ENCODE measurements at regions not wholly inside any gene's neighbourhood (a gene's known extent, or its start where the extent isn't known, plus 50 kb on each side); places are given as distances from the start of the nearest gene placed in this dataset.

DNA sequence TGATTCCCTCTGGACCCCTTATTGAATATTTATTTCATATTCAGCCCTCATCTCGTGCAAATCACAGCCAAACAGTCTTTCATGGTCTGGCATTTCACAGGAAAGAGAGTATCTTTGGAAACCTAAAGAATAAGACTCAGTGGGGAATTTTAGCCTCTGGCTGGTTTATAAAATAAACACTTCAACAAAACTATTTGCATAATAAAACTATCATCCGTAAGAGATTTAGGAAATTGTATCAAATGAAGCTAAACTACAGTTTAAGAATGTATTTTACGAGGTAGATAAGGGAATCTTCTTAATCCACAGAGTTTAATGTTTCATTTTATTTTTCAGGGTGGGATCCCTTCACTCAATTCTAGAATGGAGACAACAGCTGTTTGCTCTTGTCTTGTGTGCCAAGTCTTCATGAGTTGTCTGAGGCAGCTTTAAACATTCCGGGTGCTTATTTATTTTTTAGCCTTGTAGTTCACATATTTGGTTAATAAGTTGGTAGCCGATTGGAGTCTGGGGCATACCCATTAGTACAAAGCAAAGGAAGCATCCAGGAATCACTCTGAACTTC lies 634.4 kb upstream of the KLF12 start:
- no peaks in the 10 kb centered on the region for H3K27me3 ChIP-seq (ENCODE audit: control insufficient read depth in 1 of 2, insufficient read depth in 2 of 2, low read length in 1 of 2)
- H3K4me3 ChIP-seq (ENCODE audit: low read length in 2 of 2) = no peak overlapping the region
- no peak for DNase-seq
- no peak overlapping the region for H3K27ac ChIP-seq (ENCODE audit: low read depth in 1 of 2, low read length in 2 of 2)
- no peaks in the 10 kb centered on the region for H3K4me1 ChIP-seq (ENCODE audit: control insufficient read depth in 1 of 2, insufficient read depth in 2 of 2, low read length in 2 of 2)
- no peaks in the 10 kb centered on the region for H3K9me3 ChIP-seq (ENCODE audit: control insufficient read depth, low read length)
- 74 to 76% methylated on average over 5 of the region's 5 CpGs for WGBS, 2 donors
- no peaks in the 10 kb centered on the region for H3K36me3 ChIP-seq (ENCODE audit: control insufficient read depth in 1 of 2, insufficient read depth in 2 of 2, low read length in 1 of 2)
- intact Hi-C loops (cut with DNase I) = no loop called here
- no peak for ATAC-seq (ENCODE audit: low FRiP score)

DNA sequence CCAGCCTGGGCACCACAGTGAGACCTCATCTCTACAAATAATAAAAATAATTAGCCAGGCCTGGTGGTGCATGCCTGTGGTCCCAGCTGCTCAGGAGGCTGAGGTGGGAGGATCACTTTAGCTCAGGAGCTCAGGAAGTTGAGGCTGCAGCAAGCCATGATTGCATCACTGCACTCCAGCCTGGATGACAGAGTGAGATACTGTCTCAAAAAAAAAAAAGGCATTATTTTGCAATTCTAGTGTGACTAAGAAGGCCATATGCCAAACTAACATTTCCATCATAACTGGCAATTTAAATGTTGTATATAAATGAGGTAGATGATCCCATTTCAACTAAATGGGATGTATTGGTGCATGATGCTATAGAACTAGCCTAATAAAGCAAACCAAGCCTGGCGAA lies 632.8 kb upstream of the KLF12 start:
- H3K36me3 ChIP-seq (ENCODE audit: control insufficient read depth in 1 of 2, insufficient read depth in 2 of 2, low read length in 1 of 2) = no peaks in the 10 kb centered on the region
- no peak overlapping the region for H3K27ac ChIP-seq (ENCODE audit: low read depth in 1 of 2, low read length in 2 of 2)
- H3K4me1 ChIP-seq (ENCODE audit: control insufficient read depth in 1 of 2, insufficient read depth in 2 of 2, low read length in 2 of 2) = no peaks in the 10 kb centered on the region
- H3K27me3 ChIP-seq (ENCODE audit: control insufficient read depth in 1 of 2, insufficient read depth in 2 of 2, low read length in 1 of 2) = no peaks in the 10 kb centered on the region
- intact Hi-C loops (cut with DNase I) = no loop called here
- no peaks in the 10 kb centered on the region for H3K9me3 ChIP-seq (ENCODE audit: control insufficient read depth, low read length)
- 95 to 99% methylated on average over 1 of the region's 1 CpG for WGBS, 2 donors
- H3K4me3 ChIP-seq (ENCODE audit: low read length in 2 of 2) = no peak overlapping the region
- ATAC-seq (ENCODE audit: low FRiP score) (no peak), DNase-seq (no peak)

DNA sequence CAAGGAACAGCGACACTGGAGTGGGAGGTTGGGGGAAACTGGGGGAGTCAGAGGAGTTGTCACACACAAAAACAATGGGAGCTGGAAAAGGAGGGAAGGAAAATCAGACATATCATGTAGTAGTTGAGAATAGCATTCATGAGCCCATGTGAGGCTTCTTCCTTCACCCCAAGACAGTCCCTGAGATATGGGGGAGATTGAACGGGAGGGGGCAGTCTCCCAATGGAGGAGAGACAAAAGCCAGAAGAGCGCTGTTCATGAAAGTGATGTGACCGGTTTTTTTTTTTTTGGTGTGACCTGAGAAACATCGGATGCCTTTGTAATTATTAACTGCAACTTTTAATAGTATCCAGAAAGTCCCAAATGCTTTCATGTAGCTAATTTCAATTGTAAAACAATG lies 631.8 kb upstream of the KLF12 start:
- Histone ChIP-seq H3K36me3 (ENCODE audit: control insufficient read depth in 1 of 2, insufficient read depth in 2 of 2, low read length in 1 of 2) (no peaks in the 10 kb centered on the region), H3K9me3 (ENCODE audit: control insufficient read depth, low read length) (no peaks in the 10 kb centered on the region), H3K27ac (ENCODE audit: low read depth in 1 of 2, low read length in 2 of 2) (no peak overlapping the region), H3K4me1 (ENCODE audit: control insufficient read depth in 1 of 2, insufficient read depth in 2 of 2, low read length in 2 of 2) (no peaks in the 10 kb centered on the region), H3K4me3 (ENCODE audit: low read length in 2 of 2) (no peak overlapping the region), H3K27me3 (ENCODE audit: control insufficient read depth in 1 of 2, insufficient read depth in 2 of 2, low read length in 1 of 2) (no peaks in the 10 kb centered on the region)
- intact Hi-C loops (cut with DNase I) = no loop called here
- WGBS, 2 donors = 82 to 83% methylated on average over 5 of the region's 5 CpGs
- DNase-seq (no peak), ATAC-seq (ENCODE audit: low FRiP score) (no peak)

DNA sequence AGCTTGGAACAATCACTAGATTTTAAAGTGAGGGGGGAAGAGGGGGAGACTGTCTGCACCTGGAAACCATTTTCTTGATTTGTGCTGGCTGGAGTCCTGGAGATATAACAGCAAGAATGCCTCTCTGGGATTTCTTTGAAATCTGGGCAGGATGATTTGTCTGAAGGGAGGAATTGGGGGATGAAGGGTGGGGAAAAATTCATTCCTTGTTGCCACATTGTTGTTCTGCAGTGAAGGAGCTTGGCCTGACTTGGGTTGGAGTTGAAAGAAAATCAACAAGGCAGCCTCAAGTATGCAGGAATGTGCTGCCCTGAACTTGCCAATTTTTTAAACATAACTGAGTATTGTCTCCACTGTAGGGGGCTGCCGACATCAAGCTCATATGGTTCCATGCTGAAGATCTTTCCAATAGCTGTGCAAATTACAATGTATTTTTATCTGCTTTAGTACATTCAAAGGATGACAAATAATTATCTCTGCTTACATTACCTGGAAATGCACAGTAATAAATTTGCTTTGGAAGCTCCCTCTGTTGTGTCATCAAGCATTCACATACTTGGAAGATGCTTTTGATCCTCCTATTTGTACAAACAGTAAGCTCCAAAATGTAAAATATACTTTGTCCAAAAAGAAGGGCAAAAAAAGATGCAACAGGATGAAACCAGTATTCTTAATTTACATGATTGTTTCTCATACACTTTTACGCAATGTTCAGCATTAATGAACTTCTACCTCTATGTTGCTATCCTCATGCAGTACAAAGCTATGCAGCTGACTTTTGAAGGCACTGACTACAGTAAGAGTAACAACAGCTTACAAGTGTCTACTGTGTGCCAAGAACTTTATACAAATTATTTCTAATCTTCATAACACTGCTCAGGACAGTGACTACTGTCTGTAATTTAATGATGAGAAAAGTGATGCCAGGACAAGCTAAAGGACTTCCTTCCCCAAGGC lies 627.9 kb upstream of the KLF12 start:
- 68% methylated on average over 2 of the region's 2 CpGs for WGBS, 2 donors
- Histone ChIP-seq H3K36me3 (ENCODE audit: control insufficient read depth in 1 of 2, insufficient read depth in 2 of 2, low read length in 1 of 2) (no peaks in the 10 kb centered on the region), H3K9me3 (ENCODE audit: control insufficient read depth, low read length) (no peaks in the 10 kb centered on the region), H3K4me3 (ENCODE audit: low read length in 2 of 2) (no peak overlapping the region), H3K27me3 (ENCODE audit: control insufficient read depth in 1 of 2, insufficient read depth in 2 of 2, low read length in 1 of 2) (no peaks in the 10 kb centered on the region), H3K4me1 (ENCODE audit: control insufficient read depth in 1 of 2, insufficient read depth in 2 of 2, low read length in 2 of 2) (no peaks in the 10 kb centered on the region), H3K27ac (ENCODE audit: low read depth in 1 of 2, low read length in 2 of 2) (no peak overlapping the region)
- no peak for DNase-seq
- ATAC-seq (ENCODE audit: low FRiP score) = no peak
- intact Hi-C loops (cut with DNase I) = no loop called here

DNA sequence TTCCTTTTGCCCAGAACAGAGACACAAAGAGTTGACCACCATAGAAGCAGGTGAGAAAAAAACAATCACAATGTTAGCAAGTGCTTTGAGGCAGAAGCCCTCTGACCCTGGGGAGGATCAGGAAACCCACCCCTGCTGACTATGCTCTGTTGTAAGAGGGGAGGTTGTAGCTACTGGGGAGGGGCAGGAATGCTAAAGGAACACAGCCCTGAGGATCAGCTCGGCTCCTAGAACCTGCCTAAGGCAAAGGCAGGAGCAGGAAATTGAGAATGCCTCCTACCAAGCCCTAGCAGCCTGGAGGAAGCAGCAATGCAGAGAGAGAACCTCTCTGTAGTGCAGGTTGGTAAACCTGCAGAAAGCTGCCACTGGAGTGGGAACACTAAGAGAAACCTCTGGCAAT lies 624.0 kb upstream of the KLF12 start:
- H3K27ac ChIP-seq (ENCODE audit: low read depth in 1 of 2, low read length in 2 of 2) = no peak overlapping the region
- no peaks in the 10 kb centered on the region for H3K9me3 ChIP-seq (ENCODE audit: control insufficient read depth, low read length)
- intact Hi-C loops (cut with DNase I) = no loop called here
- H3K4me3 ChIP-seq (ENCODE audit: low read length in 2 of 2) = no peak overlapping the region
- H3K4me1 ChIP-seq (ENCODE audit: control insufficient read depth in 1 of 2, insufficient read depth in 2 of 2, low read length in 2 of 2) = no peaks in the 10 kb centered on the region
- ATAC-seq (ENCODE audit: low FRiP score) (no peak), DNase-seq (no peak)
- H3K27me3 ChIP-seq (ENCODE audit: control insufficient read depth in 1 of 2, insufficient read depth in 2 of 2, low read length in 1 of 2) = no peaks in the 10 kb centered on the region
- WGBS, 2 donors = 56 to 68% methylated on average over 1 of the region's 1 CpG
- H3K36me3 ChIP-seq (ENCODE audit: control insufficient read depth in 1 of 2, insufficient read depth in 2 of 2, low read length in 1 of 2) = no peaks in the 10 kb centered on the region

DNA sequence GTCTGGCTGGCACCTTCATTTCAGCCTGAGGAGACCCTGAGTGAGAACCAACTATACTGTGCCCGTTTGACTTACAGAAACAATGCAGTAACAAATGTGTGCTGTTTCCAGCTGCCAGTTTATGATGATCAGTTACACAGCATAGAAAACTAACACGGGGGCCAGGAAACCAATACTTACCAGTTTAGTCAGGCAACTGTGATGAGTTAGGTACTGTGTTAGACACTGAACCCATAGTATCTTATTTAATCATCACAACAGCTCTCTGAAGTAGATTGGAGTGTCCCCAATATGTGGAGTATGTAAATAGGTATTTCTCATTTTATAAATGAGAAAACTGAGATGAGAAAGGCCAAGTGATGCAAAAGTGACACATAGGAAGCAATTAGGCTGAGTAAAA lies 620.9 kb upstream of the KLF12 start:
- intact Hi-C loops (cut with DNase I) = no loop called here
- Histone ChIP-seq H3K27me3 (ENCODE audit: control insufficient read depth in 1 of 2, insufficient read depth in 2 of 2, low read length in 1 of 2) (no peaks in the 10 kb centered on the region), H3K4me1 (ENCODE audit: control insufficient read depth in 1 of 2, insufficient read depth in 2 of 2, low read length in 2 of 2) (no peaks in the 10 kb centered on the region), H3K36me3 (ENCODE audit: control insufficient read depth in 1 of 2, insufficient read depth in 2 of 2, low read length in 1 of 2) (no peaks in the 10 kb centered on the region), H3K9me3 (ENCODE audit: control insufficient read depth, low read length) (no peaks in the 10 kb centered on the region), H3K27ac (ENCODE audit: low read depth in 1 of 2, low read length in 2 of 2) (no peak overlapping the region), H3K4me3 (ENCODE audit: low read length in 2 of 2) (no peak overlapping the region)
- 78 to 84% methylated on average over 2 of the region's 2 CpGs for WGBS, 2 donors
- no peak for DNase-seq
- ATAC-seq (ENCODE audit: low FRiP score) = no peak

DNA sequence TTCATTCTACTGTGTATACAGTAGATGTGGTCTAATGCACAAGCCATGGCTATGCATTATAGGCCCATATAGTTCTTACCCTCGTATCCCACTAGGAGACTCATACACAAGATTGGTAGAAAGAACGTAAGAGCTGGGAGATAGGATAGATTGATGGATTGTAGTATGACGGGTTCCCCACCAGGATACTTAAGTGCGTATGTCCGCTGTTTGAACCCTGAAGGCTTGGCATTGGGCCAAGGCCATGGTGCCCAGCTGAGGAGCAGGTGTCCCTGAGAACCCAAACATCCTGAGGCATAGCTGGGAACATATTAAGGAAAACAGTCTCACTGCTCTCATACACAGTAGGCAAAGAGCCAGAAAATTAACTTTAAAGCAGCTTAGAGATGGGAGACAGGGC lies 617.5 kb upstream of the KLF12 start:
- DNase-seq (no peak), ATAC-seq (ENCODE audit: low FRiP score) (no peak)
- no peak overlapping the region for H3K4me3 ChIP-seq (ENCODE audit: low read length in 2 of 2)
- no peaks in the 10 kb centered on the region for H3K36me3 ChIP-seq (ENCODE audit: control insufficient read depth in 1 of 2, insufficient read depth in 2 of 2, low read length in 1 of 2)
- intact Hi-C loops (cut with DNase I) = no loop called here
- no peak overlapping the region for H3K27ac ChIP-seq (ENCODE audit: low read depth in 1 of 2, low read length in 2 of 2)
- H3K27me3 ChIP-seq (ENCODE audit: control insufficient read depth in 1 of 2, insufficient read depth in 2 of 2, low read length in 1 of 2) = no peaks in the 10 kb centered on the region
- H3K4me1 ChIP-seq (ENCODE audit: control insufficient read depth in 1 of 2, insufficient read depth in 2 of 2, low read length in 2 of 2) = no peaks in the 10 kb centered on the region
- H3K9me3 ChIP-seq (ENCODE audit: control insufficient read depth, low read length) = no peaks in the 10 kb centered on the region
- WGBS, 2 donors = 93 to 94% methylated on average over 5 of the region's 5 CpGs

DNA sequence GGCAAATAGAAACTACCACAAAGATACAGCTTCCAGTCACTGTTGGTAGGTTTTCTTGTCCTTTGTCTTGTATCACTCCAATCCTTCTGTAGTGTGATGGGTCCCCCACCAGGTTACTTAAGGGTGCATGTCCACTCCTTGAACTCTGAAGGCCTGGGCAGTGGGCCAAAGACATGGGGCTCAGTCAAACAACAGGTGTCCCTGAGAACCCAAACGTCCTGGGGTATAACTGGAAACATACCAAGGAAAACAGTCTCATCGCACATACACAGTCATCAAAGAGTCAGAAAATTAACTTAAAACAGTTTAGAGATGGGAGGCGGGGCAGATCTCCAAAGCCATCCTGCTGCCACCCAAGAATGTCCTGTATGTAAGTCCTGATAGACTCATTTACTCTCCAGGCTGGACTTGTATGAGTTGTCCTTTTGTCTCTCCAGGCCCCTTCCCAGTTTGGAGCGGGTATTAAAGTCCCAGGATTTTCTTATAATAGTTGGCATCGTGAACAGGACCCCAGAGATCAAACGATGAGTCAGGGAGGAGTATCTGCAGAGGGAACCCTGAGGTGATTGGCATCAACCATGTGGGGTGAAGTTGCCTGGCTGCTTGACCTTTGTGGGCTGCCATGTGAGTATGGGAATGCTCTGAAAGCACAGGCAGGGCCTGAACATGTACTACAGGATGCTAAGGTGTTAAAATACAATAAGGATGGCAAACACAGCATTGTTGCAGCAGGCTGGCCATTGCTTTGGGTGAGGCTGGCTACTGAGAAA lies 613.2 kb upstream of the KLF12 start:
- H3K36me3 ChIP-seq (ENCODE audit: control insufficient read depth in 1 of 2, insufficient read depth in 2 of 2, low read length in 1 of 2) = no peaks in the 10 kb centered on the region
- ATAC-seq (ENCODE audit: low FRiP score) = no peak
- intact Hi-C loops (cut with DNase I) = no loop called here

More for the DNA sequence above, 613.2 kb upstream of the KLF12 start:
- WGBS, 2 donors = 78 to 79% methylated on average over 6 of the region's 6 CpGs
- Histone ChIP-seq H3K4me1 (ENCODE audit: control insufficient read depth in 1 of 2, insufficient read depth in 2 of 2, low read length in 2 of 2) (no peaks in the 10 kb centered on the region), H3K9me3 (ENCODE audit: control insufficient read depth, low read length) (no peaks in the 10 kb centered on the region), H3K27me3 (ENCODE audit: control insufficient read depth in 1 of 2, insufficient read depth in 2 of 2, low read length in 1 of 2) (no peaks in the 10 kb centered on the region), H3K4me3 (ENCODE audit: low read length in 2 of 2) (no peak overlapping the region), H3K27ac (ENCODE audit: low read depth in 1 of 2, low read length in 2 of 2) (no peak overlapping the region)
- no peak for DNase-seq
